GM19397 (cell line): ENCODE measurements at regions not wholly inside any gene's neighbourhood (a gene's known extent, or its start where the extent isn't known, plus 50 kb on each side); places are given as distances from the start of the nearest gene placed in this dataset.

ENCODE experiments used
- ATAC-seq: cut with Tn5 transposase; IDR thresholded peaks from one replicate; pipeline ENCODE4 v1.9.1; 2021; ENCODE audit warnings: mild to moderate bottlenecking, moderate library complexity; ENCODE audit not compliant: unreplicated experiment

GRCh38 chr2:5985536-5986385, 293.6 kb downstream of the SOX11 start:
- no peak for ATAC-seq

- no peak for ATAC-seq
Measured at GRCh38 chr2:5986801-5987787, 294.9 kb downstream of the SOX11 start.

- ATAC-seq = no peak
Measured at GRCh38 chr2:5988120-5988519, 295.9 kb downstream of the SOX11 start.

GRCh38 chr2:5990086-5990485, 297.9 kb downstream of the SOX11 start:
- ATAC-seq = no peak

GRCh38 chr2:5991305-5991968, 299.3 kb downstream of the SOX11 start:
- ATAC-seq = no peak

- no peak for ATAC-seq
Measured at GRCh38 chr2:5995832-5996231, 303.6 kb downstream of the SOX11 start.

- no peak for ATAC-seq
Measured at GRCh38 chr2:6008186-6008585, 316.0 kb downstream of the SOX11 start.

GRCh38 chr2:6008726-6009125, 316.5 kb downstream of the SOX11 start:
- ATAC-seq = no peak

- no peak for ATAC-seq
Measured at GRCh38 chr2:6010163-6010562, 318.0 kb downstream of the SOX11 start.

GRCh38 chr2:6011921-6012320, 319.7 kb downstream of the SOX11 start:
- ATAC-seq = no peak

GRCh38 chr2:6017736-6018286, 325.6 kb downstream of the SOX11 start:
- ATAC-seq = no peak

- no peak for ATAC-seq
Measured at GRCh38 chr2:6024229-6024628, 332.0 kb downstream of the SOX11 start.

GRCh38 chr2:6024784-6025183, 332.6 kb downstream of the SOX11 start:
- no peak for ATAC-seq

GRCh38 chr2:6025391-6025790, 333.2 kb downstream of the SOX11 start:
- ATAC-seq = no peak

- ATAC-seq = no peak
Measured at GRCh38 chr2:6027066-6027465, 334.9 kb downstream of the SOX11 start.

GRCh38 chr2:6031200-6031867, 339.1 kb downstream of the SOX11 start:
- ATAC-seq = no peak

- no peak for ATAC-seq
Measured at GRCh38 chr2:6036211-6036610, 344.0 kb downstream of the SOX11 start.

- ATAC-seq = no peak
Measured at GRCh38 chr2:6043238-6043637, 351.1 kb downstream of the SOX11 start.

GRCh38 chr2:6052649-6053048, 360.5 kb downstream of the SOX11 start:
- no peak for ATAC-seq

GRCh38 chr2:6053743-6054142, 361.6 kb downstream of the SOX11 start:
- no peak for ATAC-seq
